ENCODE measurements at regions not wholly inside any gene's neighbourhood (a gene's known extent, or its start where the extent isn't known, plus 50 kb on each side); places are given as distances from the start of the nearest gene placed in this dataset.

- TF ChIP-seq CTCF (IDR thresholded peaks at IDR 0.05; ENCODE audit: insufficient read depth, low read depth, low read length) (no peak), EZH2 (IDR thresholded peaks at IDR 0.05; ENCODE audit: insufficient read depth, low read length) (no peak)
Observed at GRCh38 chr5:38745836-38746732, 99.7 kb upstream of the OSMR start.

Measured in astrocyte (in vitro differentiated cells and primary cell).